Thyroid gland (tissue), 4 donors: ENCODE measurements at regions not wholly inside any gene's neighbourhood (a gene's known extent, or its start where the extent isn't known, plus 50 kb on each side); places are given as distances from the start of the nearest gene placed in this dataset.
A peak's percentile ranks its signal among the peaks of the same experiment; 100 is the strongest.

Source experiments
- DNase-seq, 2 donors: peaks; one replicate each; pipeline ENCODE4 v3.0.0-alpha.2; 2019
- H3K27ac ChIP-seq, 3 donors: fragments of 200-600 bp; sonication (generic); 1 replicate in 2 of 3; 2 replicates in 1 of 3; pipeline ENCODE4 v1.5.1; 2016 to 2019; ENCODE audit warnings: mild to moderate bottlenecking in 1 of 3, moderate library complexity in 1 of 3
- H3K27me3 ChIP-seq: fragments of 200-600 bp; sonication (generic); one replicate; pipeline ENCODE4 v1.5.1; 2019
- H3K36me3 ChIP-seq, 2 donors: fragments of 200-600 bp; sonication (generic); one replicate each; pipeline ENCODE4 v1.5.1; 2016 to 2019
- H3K4me1 ChIP-seq, 2 donors: fragments of 200-600 bp; sonication (generic); one replicate each; pipeline ENCODE4 v1.5.1; 2017 to 2019
- H3K4me3 ChIP-seq, 3 donors: fragments of 200-600 bp; sonication (generic); replicated peaks in 1 of 3; 1 replicate in 2 of 3; 2 replicates in 1 of 3; pipeline ENCODE4 v1.5.1; 2016; ENCODE audit warnings: mild to moderate bottlenecking in 1 of 3
- H3K9me3 ChIP-seq: fragments of 200-600 bp; sonication (generic); one replicate; pipeline ENCODE4 v1.5.1; 2017
- POLR2A ChIP-seq, 2 donors: fragments of 450-650 bp; IDR thresholded peaks; one replicate each; pipeline ENCODE4 v1.6.1; 2017; ENCODE audit warnings: antibody characterized with exemption in 2 of 2, mild to moderate bottlenecking in 2 of 2, moderate library complexity in 1 of 2
- WGBS, 2 donors: methylation state at CpG; one replicate each; pipeline ENCODE4 v1.1.5; 2017; 5-methylcytosine and 5-hydroxymethylcytosine counted together
- intact Hi-C: fragments of 100-400 bp; cut with DNase I; formaldehyde crosslinking; loops from one replicate; pipeline ENCODE4 v1.15.1; 2023
- TF ChIP-seq, protein P1 (sequence below), 6 experiments: fragments of 200-600 bp in 3 of 6; fragments of 450-650 bp in 3 of 6; sonication (generic) in 3 of 6; IDR thresholded peaks; one replicate each; pipeline ENCODE4 v1.5.1; 2016 to 2019; ENCODE audit warnings: antibody characterized with exemption in 6 of 6, mild to moderate bottlenecking in 2 of 6, inconsistent platforms in 1 of 6, moderate library complexity in 1 of 6

GRCh38 chr5:33229216-33229615 is 211.5 kb upstream of the TARS1 start:
- Histone ChIP-seq H3K27ac (no peak overlapping the region), H3K9me3 (no peaks in the 10 kb centered on the region), H3K4me1 (peaks cover 20% of the 10 kb centered on the region in 2 donors), H3K4me3 (no peak overlapping the region), H3K36me3 (no peaks in the 10 kb centered on the region), H3K27me3 (no peaks in the 10 kb centered on the region)
- no peak for TF ChIP-seq POLR2A (IDR thresholded peaks at IDR 0.05)
- TF ChIP-seq, protein P1, sequence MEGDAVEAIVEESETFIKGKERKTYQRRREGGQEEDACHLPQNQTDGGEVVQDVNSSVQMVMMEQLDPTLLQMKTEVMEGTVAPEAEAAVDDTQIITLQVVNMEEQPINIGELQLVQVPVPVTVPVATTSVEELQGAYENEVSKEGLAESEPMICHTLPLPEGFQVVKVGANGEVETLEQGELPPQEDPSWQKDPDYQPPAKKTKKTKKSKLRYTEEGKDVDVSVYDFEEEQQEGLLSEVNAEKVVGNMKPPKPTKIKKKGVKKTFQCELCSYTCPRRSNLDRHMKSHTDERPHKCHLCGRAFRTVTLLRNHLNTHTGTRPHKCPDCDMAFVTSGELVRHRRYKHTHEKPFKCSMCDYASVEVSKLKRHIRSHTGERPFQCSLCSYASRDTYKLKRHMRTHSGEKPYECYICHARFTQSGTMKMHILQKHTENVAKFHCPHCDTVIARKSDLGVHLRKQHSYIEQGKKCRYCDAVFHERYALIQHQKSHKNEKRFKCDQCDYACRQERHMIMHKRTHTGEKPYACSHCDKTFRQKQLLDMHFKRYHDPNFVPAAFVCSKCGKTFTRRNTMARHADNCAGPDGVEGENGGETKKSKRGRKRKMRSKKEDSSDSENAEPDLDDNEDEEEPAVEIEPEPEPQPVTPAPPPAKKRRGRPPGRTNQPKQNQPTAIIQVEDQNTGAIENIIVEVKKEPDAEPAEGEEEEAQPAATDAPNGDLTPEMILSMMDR (IDR thresholded peaks at IDR 0.05), result no peak
- peak in 1 of 2 donors; percentile 37 for DNase-seq
- intact Hi-C loops, result no loop called here
- WGBS, 2 donors, result 43 to 67% methylated on average over 9 of the region's 9 CpGs

DNA sequence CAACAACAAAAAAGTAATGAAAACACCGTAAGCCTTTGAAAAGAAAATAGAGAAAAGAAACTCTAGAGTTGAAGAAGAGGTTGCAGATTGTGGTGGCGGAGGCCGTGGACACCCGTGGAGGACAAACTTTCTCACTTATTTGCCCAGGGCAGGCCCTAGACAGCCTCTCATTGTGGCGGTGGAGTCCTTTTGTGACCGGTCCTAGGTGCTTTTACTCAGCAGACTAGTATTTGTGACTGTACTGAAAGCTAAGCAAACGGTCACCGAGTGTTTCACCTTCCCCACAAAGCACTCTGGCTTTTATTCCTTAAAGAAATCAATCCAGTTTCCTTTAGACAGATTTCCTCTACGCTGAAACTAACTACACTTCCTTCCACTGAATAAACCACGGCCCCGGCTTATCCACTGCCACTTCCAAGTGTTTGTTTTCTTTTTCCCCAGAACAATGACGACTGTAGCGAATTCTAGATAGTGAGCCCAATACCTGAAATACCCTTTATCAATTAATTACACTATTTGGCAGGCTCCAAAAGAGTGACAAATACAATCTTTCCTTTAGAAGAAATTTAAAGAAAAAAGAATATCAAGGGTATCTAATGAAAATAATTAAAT is 210.2 kb upstream of the TARS1 start:
- DNase-seq, result no peak
- 40 to 46% methylated on average over 13 of the region's 13 CpGs for WGBS, 2 donors
- peak overlapping the region in 1 of 3 donors; percentile 47 for H3K27ac ChIP-seq

DNA sequence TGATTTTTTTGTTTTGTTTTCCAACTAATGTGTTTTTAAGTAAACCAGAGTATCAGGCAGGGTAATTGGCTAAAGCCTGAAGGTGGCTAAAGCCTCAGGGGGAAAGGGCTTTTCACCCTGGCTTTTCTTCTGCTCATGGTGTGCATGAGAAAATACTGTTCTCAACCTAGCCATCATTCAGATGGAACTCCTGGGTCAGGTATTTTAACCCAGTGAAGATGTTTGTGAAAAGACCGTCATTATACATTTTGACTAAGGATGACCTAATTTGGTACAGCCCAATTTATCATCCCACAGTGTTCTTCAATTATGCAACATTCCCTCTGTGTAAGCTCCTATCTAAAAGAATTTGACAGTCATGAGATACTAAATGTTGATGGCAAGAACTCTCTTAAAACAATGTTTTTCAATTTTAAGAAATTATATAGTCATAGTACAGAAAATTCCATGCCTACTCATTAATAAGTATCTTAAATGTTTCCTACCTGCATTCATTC is 209.5 kb upstream of the TARS1 start:
- no peaks in the 10 kb centered on the region for H3K27me3 ChIP-seq
- no peak overlapping the region for H3K4me3 ChIP-seq
- H3K27ac ChIP-seq, result no peak overlapping the region
- H3K4me1 ChIP-seq, result peaks cover 20% of the 10 kb centered on the region in 2 donors
- H3K36me3 ChIP-seq, result no peaks in the 10 kb centered on the region
- intact Hi-C loops, result no loop called here
- TF ChIP-seq, protein P1 (IDR thresholded peaks at IDR 0.05), result no peak
- TF ChIP-seq POLR2A (IDR thresholded peaks at IDR 0.05), result no peak
- H3K9me3 ChIP-seq, result no peaks in the 10 kb centered on the region
- 93 to 96% methylated on average over 1 of the region's 1 CpG for WGBS, 2 donors
- no peak for DNase-seq

More for the DNA sequence above, 210.2 kb upstream of the TARS1 start:
- no peaks in the 10 kb centered on the region for H3K27me3 ChIP-seq
- no peak for TF ChIP-seq POLR2A (IDR thresholded peaks at IDR 0.05)
- TF ChIP-seq, protein P1 (IDR thresholded peaks at IDR 0.05), result no peak
- H3K9me3 ChIP-seq, result no peaks in the 10 kb centered on the region
- H3K36me3 ChIP-seq, result no peaks in the 10 kb centered on the region
- H3K4me1 ChIP-seq, result peaks cover 20% of the 10 kb centered on the region in 2 donors
- intact Hi-C loops, result no loop called here
- H3K4me3 ChIP-seq, result no peak overlapping the region

DNA sequence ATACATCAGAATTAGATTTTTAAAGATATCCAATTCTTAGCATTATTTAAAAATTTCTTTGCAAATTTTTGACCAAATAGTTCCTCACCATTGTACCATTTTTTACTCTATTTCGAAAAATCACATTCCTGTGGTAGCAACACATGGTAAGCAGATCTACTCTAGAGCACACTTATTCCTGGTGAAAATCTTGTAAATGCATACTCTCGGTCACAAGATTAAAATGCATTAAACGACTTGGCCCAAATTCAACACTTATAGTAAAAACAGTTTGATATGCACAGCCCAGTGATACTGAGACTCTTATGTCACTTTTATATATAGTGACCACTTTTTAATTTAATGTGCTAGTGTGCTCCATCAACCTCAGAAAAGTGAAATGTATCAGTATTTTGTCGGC is 208.8 kb upstream of the TARS1 start:
- intact Hi-C loops, result no loop called here
- Histone ChIP-seq H3K9me3 (no peaks in the 10 kb centered on the region), H3K36me3 (no peaks in the 10 kb centered on the region), H3K4me3 (no peak overlapping the region), H3K4me1 (peaks cover 20% of the 10 kb centered on the region in 2 donors), H3K27me3 (no peaks in the 10 kb centered on the region), H3K27ac (no peak overlapping the region)
- no peak for DNase-seq
- 79 to 86% methylated on average over 4 of the region's 4 CpGs for WGBS, 2 donors
- TF ChIP-seq, protein P1 (IDR thresholded peaks at IDR 0.05), result no peak
- no peak for TF ChIP-seq POLR2A (IDR thresholded peaks at IDR 0.05)

DNA sequence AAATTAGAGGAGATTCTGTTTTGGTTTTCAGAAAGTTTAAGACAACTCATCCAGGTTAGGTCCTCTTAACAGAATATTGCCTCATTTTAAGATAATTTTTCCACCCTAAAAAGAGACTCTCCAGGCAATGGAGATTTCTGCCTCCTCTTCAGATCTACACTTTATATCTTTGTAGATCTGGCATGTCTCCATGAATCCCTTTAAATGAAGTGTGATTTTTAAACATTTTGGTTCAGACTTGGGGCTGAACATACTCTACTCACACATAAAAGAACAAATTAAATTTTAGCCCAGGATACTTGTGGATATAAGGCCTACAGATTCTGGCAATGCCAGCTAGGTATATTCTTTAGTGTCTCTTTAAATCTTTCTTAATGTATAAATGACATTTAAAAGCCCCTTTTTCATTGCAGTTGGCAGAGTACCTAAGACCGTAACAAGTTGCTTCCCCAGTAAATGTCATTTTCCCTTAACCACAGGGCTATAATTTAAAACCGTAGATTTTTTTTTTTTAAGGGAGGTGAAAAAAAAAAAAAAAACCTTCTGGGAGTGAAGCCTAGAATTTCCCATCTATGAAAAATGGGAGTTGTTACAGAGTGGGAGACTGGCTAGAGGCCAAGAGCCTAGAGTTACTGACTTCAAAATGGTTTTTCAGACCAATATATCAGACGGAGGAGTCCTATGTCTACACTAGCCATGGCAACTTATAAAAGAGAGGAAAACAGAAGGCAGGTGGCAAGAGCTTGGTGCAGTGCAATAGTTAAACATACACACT is 207.8 kb upstream of the TARS1 start:
- H3K27ac ChIP-seq, result no peak overlapping the region
- peak in 1 of 2 donors; percentile 2 for DNase-seq
- WGBS, 2 donors, result 52% methylated on average over 3 of the region's 3 CpGs
- H3K27me3 ChIP-seq, result no peaks in the 10 kb centered on the region
- intact Hi-C loops, result no loop called here
- peaks cover 11 to 19% of the 10 kb centered on the region in 2 donors for H3K4me1 ChIP-seq
- no peak overlapping the region for H3K4me3 ChIP-seq
- TF ChIP-seq, protein P1 (IDR thresholded peaks at IDR 0.05), result no peak
- TF ChIP-seq POLR2A (IDR thresholded peaks at IDR 0.05), result no peak
- no peaks in the 10 kb centered on the region for H3K36me3 ChIP-seq
- no peaks in the 10 kb centered on the region for H3K9me3 ChIP-seq
